ENCODE measurements at regions not wholly inside any gene's neighbourhood (a gene's known extent, or its start where the extent isn't known, plus 50 kb on each side); places are given as distances from the start of the nearest gene placed in this dataset.

DNA sequence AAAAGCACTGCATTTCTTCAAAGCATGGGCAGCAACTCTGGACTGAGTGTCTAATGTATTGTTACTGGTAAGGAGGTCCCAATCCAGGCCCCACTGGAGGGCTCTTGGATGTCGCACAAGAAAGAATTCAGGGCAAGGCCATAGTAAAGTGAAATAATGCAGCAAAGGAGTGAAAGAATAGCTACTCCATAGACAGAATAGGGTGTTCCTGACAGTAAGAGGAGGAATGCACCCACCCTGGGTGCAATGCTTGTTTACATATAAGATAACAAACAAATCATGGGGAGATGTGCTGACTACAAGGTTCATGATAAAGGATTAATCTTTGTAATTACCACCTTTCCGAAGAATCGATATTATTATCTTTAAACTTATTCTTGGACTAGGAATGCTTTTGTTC, 58.8 kb upstream of the ABCC4 start:
- H3K27ac ChIP-seq: no peak overlapping the region
- H3K4me1 Mint-ChIP-seq: peaks cover 47% of the 10 kb centered on the region
- no peaks in the 10 kb centered on the region for H3K79me2 ChIP-seq (ENCODE audit: low read depth)
- H3K36me3 ChIP-seq: no peaks in the 10 kb centered on the region
- H3K4me3 ChIP-seq: no peak overlapping the region
- H3K27me3 ChIP-seq: no peaks in the 10 kb centered on the region
- no peak overlapping the region for H3K4me2 ChIP-seq
- peak overlapping the region; percentile 2 for H3K27ac Mint-ChIP-seq
- no peak for TF ChIP-seq EZH2phosphoT487 (IDR thresholded peaks at IDR 0.05)
- TF ChIP-seq EZH2 (IDR thresholded peaks at IDR 0.05): no peak
- TF ChIP-seq, protein P1, sequence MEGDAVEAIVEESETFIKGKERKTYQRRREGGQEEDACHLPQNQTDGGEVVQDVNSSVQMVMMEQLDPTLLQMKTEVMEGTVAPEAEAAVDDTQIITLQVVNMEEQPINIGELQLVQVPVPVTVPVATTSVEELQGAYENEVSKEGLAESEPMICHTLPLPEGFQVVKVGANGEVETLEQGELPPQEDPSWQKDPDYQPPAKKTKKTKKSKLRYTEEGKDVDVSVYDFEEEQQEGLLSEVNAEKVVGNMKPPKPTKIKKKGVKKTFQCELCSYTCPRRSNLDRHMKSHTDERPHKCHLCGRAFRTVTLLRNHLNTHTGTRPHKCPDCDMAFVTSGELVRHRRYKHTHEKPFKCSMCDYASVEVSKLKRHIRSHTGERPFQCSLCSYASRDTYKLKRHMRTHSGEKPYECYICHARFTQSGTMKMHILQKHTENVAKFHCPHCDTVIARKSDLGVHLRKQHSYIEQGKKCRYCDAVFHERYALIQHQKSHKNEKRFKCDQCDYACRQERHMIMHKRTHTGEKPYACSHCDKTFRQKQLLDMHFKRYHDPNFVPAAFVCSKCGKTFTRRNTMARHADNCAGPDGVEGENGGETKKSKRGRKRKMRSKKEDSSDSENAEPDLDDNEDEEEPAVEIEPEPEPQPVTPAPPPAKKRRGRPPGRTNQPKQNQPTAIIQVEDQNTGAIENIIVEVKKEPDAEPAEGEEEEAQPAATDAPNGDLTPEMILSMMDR (IDR thresholded peaks at IDR 0.05): no peak
- no peaks in the 10 kb centered on the region for H3K9me3 ChIP-seq (ENCODE audit: low read depth)
- peaks cover 12% of the 10 kb centered on the region for H3K27me3 Mint-ChIP-seq (ENCODE audit: insufficient read depth, low read depth)
- H3K9ac ChIP-seq: no peak overlapping the region
- H3F3A ChIP-seq (ENCODE audit: low read depth): peaks cover 13% of the 10 kb centered on the region
- H2AFZ ChIP-seq (replicated peaks): no peak overlapping the region
- DNase-seq (ENCODE audit: low spot score): no peak
- peaks cover 30% of the 10 kb centered on the region for H3K4me1 ChIP-seq
- H3K36me3 Mint-ChIP-seq: peaks cover 8% of the 10 kb centered on the region
- no peak overlapping the region for H3K4me3 Mint-ChIP-seq
- H3K9me3 Mint-ChIP-seq: peaks cover 26% of the 10 kb centered on the region
- H4K20me1 ChIP-seq (ENCODE audit: low read depth): no peaks in the 10 kb centered on the region

DNA sequence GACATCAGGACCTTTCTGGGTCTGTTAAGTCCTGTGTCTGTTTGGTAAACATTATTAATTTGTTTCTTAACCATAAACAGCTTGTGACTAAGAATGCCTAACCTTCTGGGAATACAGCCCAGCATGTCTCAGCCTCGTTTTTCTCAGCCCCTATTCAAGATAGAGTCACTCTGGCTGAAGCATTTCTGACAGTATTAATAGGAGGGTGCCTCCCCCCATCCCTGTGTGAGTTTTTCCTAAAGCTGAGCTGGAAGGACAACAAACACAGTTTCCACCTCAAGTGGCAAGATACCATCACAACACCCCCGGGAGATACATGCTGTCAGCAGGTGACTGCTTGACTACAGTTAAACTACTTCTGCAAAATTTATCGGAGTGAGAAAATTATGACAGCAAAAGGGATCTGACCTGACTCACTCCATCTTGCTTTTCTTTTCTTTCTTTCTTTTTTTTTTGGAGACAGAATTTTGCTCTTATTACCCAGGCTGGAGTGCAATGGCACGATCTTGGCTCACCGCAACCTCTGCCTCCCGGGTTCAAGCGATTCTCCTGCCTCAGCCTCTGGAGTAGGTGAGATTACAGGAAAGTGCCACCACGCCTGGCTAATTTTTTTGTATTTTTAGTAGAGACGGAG, 59.3 kb upstream of the ABCC4 start:
- Histone ChIP-seq H3K79me2 (ENCODE audit: low read depth) (no peaks in the 10 kb centered on the region), H3K4me3 (no peak overlapping the region), H3F3A (ENCODE audit: low read depth) (peaks cover 8% of the 10 kb centered on the region), H3K4me1 (peaks cover 25% of the 10 kb centered on the region), H3K4me2 (no peak overlapping the region), H2AFZ (replicated peaks) (no peak overlapping the region), H3K27me3 (no peaks in the 10 kb centered on the region), H3K36me3 (no peaks in the 10 kb centered on the region), H3K9ac (no peak overlapping the region), H3K27ac (no peak overlapping the region), H4K20me1 (ENCODE audit: low read depth) (no peaks in the 10 kb centered on the region), H3K9me3 (ENCODE audit: low read depth) (no peaks in the 10 kb centered on the region)
- H3K4me1 Mint-ChIP-seq: peaks cover 42% of the 10 kb centered on the region
- TF ChIP-seq EZH2phosphoT487 (IDR thresholded peaks at IDR 0.05): no peak
- TF ChIP-seq, protein P1 (IDR thresholded peaks at IDR 0.05): no peak
- TF ChIP-seq EZH2 (IDR thresholded peaks at IDR 0.05): no peak
- H3K4me3 Mint-ChIP-seq: no peak overlapping the region
- peaks cover 29% of the 10 kb centered on the region for H3K9me3 Mint-ChIP-seq
- DNase-seq (ENCODE audit: low spot score): no peak
- peaks cover 10% of the 10 kb centered on the region for H3K36me3 Mint-ChIP-seq
- peaks cover 12% of the 10 kb centered on the region for H3K27me3 Mint-ChIP-seq (ENCODE audit: insufficient read depth, low read depth)
- H3K27ac Mint-ChIP-seq: peak overlapping the region; percentile 7

DNA sequence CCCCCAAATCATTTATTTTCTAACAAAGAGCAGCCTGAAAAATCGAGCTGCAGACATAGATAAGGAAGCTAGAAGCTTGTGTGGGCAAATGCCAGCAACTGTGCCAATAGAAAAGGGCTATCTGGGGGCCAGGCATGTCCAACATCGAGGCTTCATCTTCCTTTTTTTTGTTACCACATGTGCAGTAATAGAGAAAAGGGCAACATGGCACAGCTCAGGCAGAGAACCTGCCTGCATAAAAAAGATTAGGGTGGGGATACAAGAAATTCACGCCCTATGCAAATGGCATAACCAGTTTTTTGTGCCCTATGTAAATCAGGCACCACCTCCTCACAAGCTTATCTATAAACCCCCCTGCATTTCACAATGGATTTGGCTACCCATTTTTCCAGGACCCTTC, 60.4 kb upstream of the ABCC4 start:
- Mint-ChIP-seq H3K27ac (no peak overlapping the region), H3K4me3 (no peak overlapping the region)
- H3K4me3 ChIP-seq: no peak overlapping the region

More for the DNA sequence above, 60.4 kb upstream of the ABCC4 start:
- no peak for TF ChIP-seq EZH2 (IDR thresholded peaks at IDR 0.05)
- TF ChIP-seq, protein P1 (IDR thresholded peaks at IDR 0.05): no peak
- no peaks in the 10 kb centered on the region for H3K27me3 ChIP-seq
- no peak overlapping the region for H2AFZ ChIP-seq (replicated peaks)
- H4K20me1 ChIP-seq (ENCODE audit: low read depth): no peaks in the 10 kb centered on the region
- H3K9me3 ChIP-seq (ENCODE audit: low read depth): no peaks in the 10 kb centered on the region
- Mint-ChIP-seq H3K4me1 (peaks cover 36% of the 10 kb centered on the region), H3K36me3 (peaks cover 8% of the 10 kb centered on the region), H3K27me3 (ENCODE audit: insufficient read depth, low read depth) (peaks cover 7% of the 10 kb centered on the region), H3K9me3 (peaks cover 26% of the 10 kb centered on the region)
- H3K9ac ChIP-seq: no peak overlapping the region
- peaks cover 25% of the 10 kb centered on the region for H3K4me1 ChIP-seq
- H3K4me2 ChIP-seq: no peak overlapping the region
- no peak overlapping the region for H3K27ac ChIP-seq
- H3F3A ChIP-seq (ENCODE audit: low read depth): peaks cover 7% of the 10 kb centered on the region
- no peak for DNase-seq (ENCODE audit: low spot score)
- H3K79me2 ChIP-seq (ENCODE audit: low read depth): no peaks in the 10 kb centered on the region
- H3K36me3 ChIP-seq: no peaks in the 10 kb centered on the region

Data from neural progenitor cell (in vitro differentiated cells).